HG03097 (cell line): ENCODE measurements at regions not wholly inside any gene's neighbourhood (a gene's known extent, or its start where the extent isn't known, plus 50 kb on each side); places are given as distances from the start of the nearest gene placed in this dataset.

ENCODE experiments used
- ATAC-seq: cut with Tn5 transposase; IDR thresholded peaks from one replicate; pipeline ENCODE4 v1.9.1; 2021; ENCODE audit not compliant: unreplicated experiment, low FRiP score

DNA sequence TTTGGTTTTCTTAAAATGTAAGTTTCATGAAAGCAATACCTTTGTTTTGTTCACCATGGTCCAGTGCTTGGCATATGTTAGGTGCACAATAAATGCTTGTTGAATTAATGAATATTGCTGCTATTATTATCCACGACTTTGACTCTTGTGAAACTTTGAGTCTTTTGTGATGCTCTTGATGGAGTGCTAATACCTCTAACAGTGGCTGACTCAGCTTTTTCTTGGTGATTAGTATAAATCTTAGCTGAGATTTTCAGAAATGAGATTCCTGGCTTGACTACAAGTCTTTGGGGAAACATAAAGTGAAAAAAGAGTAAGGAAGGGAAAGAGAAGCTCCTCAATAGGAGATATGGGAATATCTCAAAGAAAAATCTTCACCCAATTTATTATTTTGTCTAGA, 375.2 kb upstream of the RPS6KA3 start:
- ATAC-seq: no peak

DNA sequence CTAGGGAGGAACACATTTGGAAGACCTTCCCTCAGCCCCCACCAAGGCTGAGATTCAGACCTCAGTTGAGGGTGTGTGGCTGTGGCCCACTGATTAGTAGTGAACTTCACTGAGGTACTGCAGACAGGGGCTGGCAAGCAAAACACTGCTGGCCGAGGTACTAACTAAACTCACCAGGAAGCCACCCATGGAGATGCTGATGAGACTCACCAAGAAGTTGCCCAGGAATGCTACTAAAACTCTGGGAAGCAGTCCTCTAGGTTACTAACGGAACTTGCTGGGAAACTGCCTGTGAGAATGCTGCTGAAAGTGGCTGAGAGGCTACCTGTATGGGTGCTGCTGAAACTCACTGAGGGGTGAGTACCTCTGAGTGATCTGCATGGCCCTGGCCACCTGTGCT, 372.4 kb upstream of the RPS6KA3 start:
- no peak for ATAC-seq

DNA sequence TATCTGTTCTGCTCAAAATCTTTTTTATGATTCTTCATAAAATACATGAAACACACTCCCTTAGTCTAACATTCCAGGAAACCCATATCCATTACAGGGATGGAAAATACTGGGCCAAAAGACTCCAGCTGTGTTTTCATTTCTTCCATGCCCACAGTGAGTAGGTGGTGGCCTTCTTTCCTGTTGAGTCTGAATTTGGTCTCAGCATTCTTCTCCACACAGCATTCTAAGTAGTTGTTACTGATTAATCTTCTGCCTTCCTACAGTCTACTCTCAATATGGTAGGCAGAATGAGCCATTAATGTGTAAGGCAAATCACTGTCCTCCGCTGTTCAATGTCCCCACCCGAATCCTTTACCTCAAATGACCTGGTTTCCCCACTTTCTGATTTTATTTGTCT, 370.6 kb upstream of the RPS6KA3 start:
- no peak for ATAC-seq

DNA sequence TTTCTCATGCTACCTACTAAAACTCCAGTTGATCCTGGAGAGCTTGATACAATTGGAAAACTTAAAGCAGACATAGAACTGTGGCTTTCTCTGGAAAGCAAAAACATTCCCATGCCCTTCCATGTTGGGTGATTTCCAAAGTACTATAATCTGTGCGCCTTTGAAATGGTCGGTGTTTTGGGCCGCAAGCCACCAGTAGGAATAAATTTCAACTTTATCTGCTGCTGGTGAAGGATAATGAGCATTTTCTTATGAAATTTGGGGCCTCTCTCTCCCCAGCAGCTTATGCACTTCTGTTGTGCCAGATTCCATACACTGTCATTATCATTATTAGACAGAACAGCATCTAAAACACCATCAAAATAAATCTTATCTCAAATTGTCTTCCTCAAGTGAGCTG, 366.7 kb upstream of the RPS6KA3 start:
- no peak for ATAC-seq

DNA sequence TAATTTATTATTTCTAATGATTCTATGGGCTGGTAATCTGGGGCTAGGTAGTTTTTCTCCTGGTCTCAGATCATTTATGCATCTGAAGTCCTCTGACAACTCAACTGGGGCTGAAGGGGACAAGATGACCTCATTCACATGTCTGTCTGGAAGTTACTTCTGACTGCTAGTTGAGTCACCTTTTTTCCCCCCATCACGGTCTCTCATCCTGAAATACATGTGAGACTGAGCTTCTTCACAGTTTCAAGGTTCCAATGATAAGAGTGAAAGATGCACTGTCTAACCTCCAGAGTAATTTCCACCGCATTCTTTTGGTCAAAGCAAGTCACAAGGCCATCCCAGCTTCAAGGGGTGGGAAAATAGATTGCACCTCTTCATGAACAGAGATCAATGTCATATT, 356.7 kb upstream of the RPS6KA3 start:
- no peak for ATAC-seq

DNA sequence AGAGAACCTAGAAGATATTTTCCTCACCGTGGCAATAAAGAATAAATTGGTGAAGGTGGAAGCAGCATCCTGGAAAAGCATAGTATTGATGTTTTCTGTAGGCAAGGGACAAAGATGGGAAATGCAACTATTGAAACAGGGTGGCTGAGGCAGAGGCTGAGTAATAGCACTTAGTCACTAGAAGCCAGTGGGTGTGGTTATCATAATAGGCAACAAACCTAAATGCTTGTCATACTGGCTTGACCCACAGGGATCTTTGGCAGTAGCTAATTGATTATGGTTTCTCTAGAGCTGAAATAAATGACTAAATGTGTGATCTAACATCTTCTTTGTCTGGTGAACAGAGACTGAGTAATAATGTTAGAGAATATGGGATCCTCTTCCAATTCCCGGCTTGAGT, 353.6 kb upstream of the RPS6KA3 start:
- no peak for ATAC-seq

DNA sequence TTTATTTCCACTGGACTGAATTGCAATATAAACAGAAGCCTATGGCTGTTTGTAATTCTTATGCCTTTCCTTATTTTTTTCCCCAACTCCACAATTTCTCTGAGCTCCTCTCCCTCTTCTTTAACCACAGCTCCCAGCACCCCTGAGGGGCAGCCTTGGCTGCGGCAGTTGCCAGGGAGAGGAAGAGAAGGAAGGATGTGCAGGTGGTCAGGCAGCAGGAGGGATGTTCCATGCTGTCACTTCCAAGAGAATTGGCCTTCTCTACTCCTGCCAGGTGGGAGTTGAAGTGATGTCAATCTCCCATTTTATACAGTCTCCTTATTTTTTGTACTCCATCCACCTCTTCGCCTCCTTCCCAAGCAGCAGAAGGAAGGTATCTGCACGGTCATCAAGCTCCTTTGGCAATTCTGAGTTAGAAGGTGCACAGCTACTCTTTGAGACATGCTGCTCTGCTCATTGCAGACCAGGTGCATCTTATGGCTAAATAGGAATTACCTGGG, 343.3 kb upstream of the RPS6KA3 start:
- no peak for ATAC-seq

DNA sequence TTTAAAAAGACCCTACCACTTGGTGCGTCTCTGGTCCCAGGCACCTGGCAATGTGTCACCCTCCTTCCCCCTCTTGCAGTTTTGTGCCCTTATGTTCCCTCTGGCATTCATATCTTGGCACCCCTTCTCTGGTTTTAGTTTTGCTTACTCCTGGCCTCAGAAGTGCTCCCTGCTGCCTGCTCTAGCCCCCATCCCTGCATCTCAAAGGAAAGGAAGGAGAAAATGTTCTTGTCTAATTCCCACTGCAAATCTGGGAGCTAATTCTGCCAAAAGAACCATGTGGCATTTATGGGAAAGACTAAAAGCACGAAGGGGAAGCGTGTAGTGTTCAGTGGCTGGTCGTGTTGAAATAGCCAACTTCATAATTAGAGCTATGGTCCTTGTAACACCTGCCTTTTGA, 340.1 kb upstream of the RPS6KA3 start:
- ATAC-seq: no peak

DNA sequence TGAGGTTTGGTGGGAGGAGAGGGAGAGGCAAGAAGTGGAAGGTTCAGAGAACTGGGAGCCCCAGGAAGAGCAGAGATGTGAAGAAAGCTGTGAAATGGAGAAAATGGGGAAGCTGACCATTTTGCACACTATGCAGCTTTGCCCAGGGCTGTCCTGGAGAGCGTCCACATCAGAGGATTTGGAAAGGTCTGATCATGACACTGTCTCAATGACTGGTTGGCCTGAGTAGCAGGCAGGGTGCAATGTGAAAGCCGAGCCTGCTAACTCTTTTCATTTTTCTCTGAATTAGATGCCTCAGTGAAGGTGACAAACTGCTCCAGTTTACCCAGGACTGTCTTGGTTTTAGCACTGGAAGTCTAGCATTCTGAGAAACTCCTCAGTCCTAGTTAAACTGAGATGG, 330.1 kb upstream of the RPS6KA3 start:
- ATAC-seq: no peak

DNA sequence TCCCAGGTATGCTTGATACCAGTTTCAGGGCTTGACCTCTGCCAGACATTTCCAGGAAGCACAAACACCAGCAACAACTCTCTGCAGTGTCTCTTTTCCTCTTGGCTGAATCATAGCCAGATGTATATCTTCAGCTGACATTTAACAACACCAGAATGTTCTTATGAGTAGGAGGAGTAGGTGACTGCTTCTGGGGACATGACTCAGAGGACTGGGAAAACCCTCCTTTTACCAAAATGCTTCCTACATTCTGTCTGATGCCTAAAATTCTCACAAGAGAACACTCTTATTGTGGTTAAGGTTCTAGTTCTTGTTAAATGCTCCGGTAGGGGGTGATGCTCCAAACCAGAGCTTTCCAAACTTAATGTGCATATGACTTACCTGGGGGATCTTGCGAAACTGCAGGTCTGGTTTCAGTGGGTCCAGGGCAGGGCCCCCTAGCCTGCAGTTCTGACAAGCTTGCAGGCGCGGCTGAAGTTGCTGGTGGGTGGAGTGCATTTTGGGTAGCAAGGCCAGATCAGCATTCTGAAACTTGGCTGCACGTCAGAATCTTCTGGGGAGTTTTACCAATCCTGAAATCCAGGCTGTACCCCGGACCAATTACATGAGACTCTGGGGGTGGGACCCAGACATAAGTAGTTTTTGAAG, 329.3 kb upstream of the RPS6KA3 start:
- ATAC-seq: no peak

DNA sequence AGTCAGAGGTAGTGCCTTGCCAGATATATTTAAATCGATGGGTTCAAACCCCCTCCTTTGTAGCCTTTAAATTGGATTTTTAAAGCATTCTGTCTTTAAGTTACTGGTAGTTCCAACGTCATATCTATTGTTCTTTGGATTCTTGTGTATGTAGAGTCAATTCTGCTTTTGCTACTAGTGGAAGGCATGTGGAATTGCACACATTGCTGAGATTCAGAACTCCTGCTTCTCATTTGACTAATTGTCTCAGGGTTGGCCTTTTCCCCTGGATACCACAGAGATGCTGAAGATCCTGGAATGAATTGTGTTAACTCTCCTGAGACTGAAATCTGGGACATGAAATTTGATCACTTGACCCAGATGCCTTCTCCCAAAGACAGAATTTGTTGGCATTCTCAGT, 328.3 kb upstream of the RPS6KA3 start:
- ATAC-seq: no peak

DNA sequence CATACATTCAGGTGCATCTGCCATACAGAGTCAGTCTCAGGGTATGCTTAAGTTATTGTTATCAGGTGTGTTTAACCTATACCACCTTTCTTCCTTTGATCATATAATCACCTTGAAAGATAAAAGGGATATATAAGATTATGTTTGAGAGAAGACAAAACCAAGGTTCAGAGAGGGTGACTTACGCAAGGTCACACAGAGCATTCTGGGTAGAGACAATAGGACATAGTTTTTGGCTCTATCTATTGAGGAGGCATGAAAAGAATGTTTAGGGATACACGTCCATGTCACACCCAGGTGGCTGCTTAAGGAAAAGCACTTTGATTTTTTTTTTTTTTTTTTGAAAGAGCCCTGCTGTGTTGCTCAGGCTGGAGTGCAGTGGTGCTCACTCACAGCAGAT, 327.1 kb upstream of the RPS6KA3 start:
- no peak for ATAC-seq

DNA sequence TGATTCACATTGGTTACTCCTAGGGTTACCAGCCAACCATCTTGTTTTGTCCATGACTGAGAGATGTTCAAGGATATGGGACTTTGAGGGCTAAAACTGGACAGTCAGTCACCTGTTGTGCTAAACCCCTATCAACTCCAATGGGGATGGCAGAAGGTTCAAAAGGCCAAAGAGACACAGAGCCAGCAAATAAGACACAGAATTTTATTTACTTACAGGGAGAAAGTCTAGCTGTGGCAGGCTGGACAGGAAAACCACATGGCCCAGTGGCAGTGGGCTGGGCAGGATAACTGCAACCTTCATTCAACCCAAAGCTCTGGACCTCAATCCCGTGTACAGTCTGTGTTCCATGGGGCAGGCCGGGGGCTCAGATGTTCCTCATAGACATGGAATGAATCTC, 326.7 kb upstream of the RPS6KA3 start:
- ATAC-seq: no peak

DNA sequence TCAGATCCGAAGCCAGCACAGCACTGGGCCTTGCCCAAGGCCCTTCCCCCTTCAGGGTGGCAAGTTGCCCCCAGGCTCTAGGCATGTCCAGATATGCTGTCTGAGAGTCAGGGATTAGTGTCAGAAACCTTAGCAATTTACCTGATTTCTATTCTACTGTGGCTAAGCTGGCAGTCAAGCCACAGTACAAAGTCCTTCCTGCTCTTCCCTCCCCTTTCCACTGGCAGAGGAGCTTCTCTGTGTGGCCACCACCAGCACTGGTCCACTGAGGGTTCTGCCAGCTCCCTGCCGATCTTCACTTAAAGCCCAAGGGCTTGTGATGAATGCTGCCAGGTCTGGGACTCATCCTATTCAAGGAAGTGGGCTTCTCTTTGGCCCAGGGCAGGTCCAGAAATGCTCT, 324.5 kb upstream of the RPS6KA3 start:
- no peak for ATAC-seq

DNA sequence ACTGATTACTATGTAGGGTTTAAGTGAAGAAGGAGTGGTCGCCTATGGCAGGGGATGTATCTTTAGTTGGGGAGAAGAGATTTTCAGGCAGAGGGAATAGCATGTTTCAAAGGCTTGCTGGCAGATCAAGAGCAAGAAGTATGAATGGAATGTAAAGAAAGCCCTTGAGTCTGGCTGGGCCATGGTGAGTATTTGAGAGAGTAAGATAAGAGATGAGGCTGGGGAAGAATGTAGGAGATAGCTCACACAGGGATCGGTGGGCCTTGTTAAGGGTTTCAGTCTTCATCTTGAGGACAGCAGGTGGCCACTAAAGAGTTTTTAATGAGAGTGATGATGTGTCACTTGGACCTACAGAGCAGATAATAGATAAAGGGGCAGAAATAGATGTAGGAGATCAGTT, 319.1 kb upstream of the RPS6KA3 start:
- ATAC-seq: no peak

DNA sequence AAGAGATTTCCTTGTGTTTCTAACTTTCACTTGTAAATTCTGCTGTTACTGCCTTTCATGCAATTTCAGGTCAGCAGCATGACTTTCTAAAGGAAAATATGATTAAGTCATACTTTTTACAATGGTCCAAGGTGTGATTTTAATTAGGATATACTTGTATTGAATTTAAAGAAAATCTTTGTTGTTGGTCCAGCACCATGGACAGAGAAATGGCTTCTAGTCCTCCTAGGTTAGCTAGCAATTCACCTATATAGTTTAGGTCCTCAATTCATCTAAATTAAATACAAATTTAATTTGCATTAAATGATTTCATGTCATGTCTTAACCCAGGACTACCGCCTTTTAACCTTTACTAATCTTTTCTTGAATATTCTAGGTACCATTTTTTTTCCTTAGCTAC, 304.9 kb upstream of the RPS6KA3 start:
- no peak for ATAC-seq

DNA sequence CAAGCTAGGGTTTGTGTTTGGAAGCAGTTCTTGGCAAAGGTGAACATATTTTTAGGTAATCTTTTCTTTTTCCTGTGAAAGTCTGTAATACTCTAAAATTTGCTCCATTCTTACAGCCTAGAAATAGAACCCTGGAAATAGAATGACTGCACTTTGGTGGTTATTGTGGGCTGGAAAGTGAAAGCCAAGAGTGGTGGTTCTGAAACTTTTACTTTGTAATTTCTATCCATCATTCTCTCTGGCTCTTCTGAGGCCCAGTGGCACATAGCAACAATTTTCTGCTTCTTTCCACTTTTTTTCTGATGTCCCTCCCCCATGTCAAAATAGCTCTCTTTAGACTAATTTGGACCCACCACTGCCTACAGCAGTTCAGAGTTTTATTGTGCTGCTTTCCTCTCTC, 300.4 kb upstream of the RPS6KA3 start:
- ATAC-seq: no peak

DNA sequence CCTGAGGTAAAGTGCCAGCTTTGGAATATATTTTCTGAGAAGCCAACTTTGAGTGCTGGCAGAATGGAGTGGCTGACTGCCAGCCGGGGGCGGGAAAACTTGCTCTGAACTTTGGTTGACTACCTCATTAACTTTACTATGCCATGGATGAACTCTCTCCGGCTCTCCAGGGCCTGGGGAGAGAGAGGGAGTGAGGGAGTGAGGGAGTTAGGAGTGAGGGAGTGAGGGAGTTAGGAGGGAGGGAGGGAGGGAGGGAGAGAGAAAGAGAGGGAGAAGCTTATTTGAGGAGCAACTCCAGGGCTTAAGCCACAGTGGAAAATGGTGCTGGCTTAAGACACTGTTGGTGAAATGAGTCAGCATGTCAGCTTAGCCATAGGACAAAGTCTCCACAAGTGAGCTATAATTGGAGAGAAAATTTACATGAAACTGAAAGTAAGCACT, 280.9 kb upstream of the RPS6KA3 start:
- no peak for ATAC-seq

DNA sequence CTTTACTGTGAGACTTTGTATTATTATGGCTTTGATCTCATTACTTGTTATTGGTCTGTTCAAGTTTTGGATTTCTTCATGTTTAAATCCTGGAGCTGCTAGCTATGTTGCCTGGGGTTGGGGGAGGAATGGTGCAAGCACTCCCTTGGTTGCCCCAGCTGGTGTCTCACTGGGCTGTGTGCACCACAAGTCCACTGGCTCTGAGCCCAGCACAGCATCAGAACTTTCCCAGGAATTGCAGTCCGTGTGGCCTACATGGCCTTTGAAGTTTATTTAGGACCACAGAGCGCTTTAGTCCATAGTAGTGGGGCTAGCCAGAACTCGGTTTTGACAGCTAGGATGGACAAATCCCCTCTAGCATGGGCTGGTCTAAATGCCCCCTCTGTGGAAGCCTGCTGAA, 278.8 kb upstream of the RPS6KA3 start:
- ATAC-seq: no peak

DNA sequence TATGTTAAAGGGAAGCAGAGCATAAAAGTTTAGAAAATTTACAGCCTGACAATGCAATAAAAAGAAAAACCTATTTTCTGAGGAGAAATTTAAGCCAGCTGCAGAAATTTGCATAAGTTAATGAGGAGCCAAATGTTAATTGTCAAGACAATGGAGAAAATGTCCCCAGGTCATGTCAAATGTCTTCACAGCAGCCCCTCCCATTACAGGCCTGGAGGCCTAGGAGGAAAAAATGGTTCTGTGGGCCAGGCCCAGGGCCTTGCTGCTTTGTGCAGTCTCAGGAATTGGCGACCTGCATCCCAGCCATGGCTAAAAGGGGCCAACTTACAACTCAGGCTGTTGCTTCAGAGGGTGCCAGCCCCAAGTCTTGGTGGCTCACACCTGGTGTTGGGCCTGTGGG, 275.4 kb upstream of the RPS6KA3 start:
- ATAC-seq: no peak

DNA sequence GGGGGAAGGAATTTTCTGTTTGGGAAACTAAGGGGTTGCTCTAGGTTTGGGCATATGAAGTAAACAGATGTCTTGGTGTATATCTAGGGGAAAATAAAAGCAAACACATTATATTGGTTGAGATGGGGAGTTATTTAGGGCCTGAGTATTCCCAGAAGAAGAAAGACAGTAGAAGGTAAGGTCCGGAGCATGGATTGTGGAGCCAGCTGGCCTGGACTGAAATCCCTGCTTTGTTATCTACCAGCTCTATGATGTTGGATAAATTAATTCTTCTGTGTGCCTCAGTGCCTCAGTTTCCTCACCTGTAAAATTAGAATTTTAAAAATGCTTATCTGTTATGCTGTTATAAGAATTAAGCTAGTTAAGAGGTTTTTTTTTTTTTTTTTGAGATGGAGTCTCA, 272.3 kb upstream of the RPS6KA3 start:
- ATAC-seq: no peak

DNA sequence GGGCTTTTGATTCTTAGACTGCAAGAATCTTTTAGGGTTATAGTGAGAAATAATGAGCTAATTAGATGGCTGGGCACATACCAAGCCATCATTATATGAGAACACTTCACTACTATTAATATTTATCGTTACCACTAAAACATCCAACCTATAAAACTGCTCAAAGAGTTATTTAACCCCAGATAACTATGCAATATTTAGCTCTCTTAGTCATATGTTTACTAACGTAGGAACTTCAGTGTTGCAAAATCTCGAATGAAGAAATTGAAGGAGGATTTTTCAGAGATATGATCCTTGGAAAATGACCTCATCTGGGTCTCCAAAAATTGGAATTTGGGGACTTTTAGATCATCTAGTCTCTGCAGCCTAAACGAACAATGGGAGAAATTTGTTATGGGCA, 265.0 kb upstream of the RPS6KA3 start:
- no peak for ATAC-seq

DNA sequence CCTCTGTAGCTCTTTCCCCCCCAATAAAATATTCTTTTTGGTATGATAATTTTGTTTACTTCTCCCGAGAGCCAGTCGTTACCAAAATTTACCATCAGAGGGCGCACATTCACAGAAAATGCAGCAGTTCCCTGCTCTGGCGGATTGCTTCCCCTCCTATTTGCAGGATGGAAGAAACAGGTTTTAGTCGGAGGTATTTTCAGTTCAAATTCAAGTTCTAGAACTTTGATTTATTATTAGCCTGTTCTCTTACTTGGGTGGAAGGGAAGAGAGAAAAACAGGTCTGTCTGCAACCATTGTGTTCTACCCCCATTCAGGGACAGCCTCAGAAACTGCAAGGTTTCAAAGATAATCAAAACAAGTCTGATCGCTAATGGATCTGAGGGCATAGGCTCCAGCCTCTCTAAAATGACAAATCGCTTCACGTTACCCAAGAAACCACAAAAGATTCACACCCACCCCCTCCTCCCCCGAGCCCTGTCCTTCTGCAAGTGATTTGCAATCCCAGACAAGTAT, 263.8 kb upstream of the RPS6KA3 start:
- no peak for ATAC-seq
